PFSK-1 (cell line): ENCODE measurements at regions not wholly inside any gene's neighbourhood (a gene's known extent, or its start where the extent isn't known, plus 50 kb on each side); places are given as distances from the start of the nearest gene placed in this dataset.

ENCODE experiments used
- POLR2AphosphoS5 ChIP-seq: IDR thresholded peaks from 2 replicates; pipeline ENCODE4 v1.6.1; 2012; ENCODE audit warnings: low read depth, mild to moderate bottlenecking, control low read depth, low read length, moderate library complexity
- SIN3A ChIP-seq: IDR thresholded peaks from 2 replicates; pipeline ENCODE4 v1.6.1; 2012; ENCODE audit warnings: mild to moderate bottlenecking, low read length, moderate library complexity, borderline replicate concordance; ENCODE audit not compliant: insufficient read depth

- TF ChIP-seq POLR2AphosphoS5 (no peak), SIN3A (no peak)
Observed at GRCh38 chr14:28629328-28630004, 137.1 kb upstream of the FOXG1 start.
